ENCODE measurements at regions not wholly inside any gene's neighbourhood (a gene's known extent, or its start where the extent isn't known, plus 50 kb on each side); places are given as distances from the start of the nearest gene placed in this dataset.

GRCh38 chr7:54810401-54810800 lies 51.4 kb upstream of the SEC61G start:
- Histone ChIP-seq H3K4me3 (ENCODE audit: low read length in 2 of 2) (no peak overlapping the region), H3K36me3 (ENCODE audit: control insufficient read depth in 2 of 2, insufficient read depth in 2 of 2, low read length in 1 of 2) (no peaks in the 10 kb centered on the region), H3K27ac (ENCODE audit: low read depth in 1 of 2, low read length in 1 of 2) (no peak overlapping the region), H3K27me3 (ENCODE audit: control insufficient read depth in 2 of 2, insufficient read depth in 1 of 2, low read length in 1 of 2) (no peaks in the 10 kb centered on the region), H3K9me3 (ENCODE audit: control insufficient read depth in 2 of 2, insufficient read depth in 1 of 2, low read length in 1 of 2) (no peaks in the 10 kb centered on the region), H3K4me1 (ENCODE audit: control insufficient read depth in 2 of 2, insufficient read depth in 2 of 2, low read length in 2 of 2) (no peaks in the 10 kb centered on the region)
- no peak for DNase-seq (ENCODE audit: low read depth in 6 of 9, low spot score in 9 of 9)
- 86% methylated on average over 1 of the region's 1 CpG for WGBS

DNA sequence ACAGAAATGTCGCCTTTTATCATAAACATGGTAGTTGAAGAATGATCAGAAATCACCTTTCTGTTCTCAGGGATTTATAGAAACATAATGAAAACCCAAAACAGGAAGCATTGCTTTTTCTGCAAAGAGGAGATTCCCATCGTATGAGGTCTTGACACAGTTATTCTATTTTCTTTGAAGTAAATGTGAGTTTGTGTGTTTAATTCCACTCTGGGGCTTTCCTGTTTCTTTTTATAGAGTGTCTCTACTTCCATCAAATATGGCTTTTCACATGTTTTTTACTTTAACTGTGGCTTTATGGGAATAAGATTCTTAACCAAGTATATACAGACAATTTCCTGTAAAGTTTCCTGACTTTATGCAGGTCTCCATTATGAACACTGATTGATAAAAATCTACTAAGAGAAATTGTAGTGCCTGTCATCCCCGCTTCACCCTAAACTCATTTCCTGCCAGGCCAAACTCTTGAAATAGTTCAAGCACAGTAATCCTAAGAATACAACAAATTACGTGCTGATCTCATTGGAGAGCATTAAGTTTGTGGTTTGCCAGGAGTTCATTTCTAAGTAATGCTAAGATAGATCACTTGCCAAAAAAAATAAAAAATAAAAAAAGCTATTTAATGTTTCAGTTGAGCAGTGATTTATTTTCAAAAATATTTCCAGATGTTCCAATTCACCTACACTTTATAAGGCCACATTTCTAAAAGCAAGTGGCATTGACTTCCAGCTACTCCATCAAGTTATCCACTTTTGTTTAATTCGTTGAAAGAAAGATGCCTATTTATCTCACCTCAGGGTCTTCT lies 52.2 kb upstream of the SEC61G start:
- DNase-seq (ENCODE audit: low read depth in 6 of 9, low spot score in 9 of 9) = no peak
- 41% methylated on average over 5 of the region's 5 CpGs for WGBS
- Histone ChIP-seq H3K4me3 (ENCODE audit: low read length in 2 of 2) (no peak overlapping the region), H3K27me3 (ENCODE audit: control insufficient read depth in 2 of 2, insufficient read depth in 1 of 2, low read length in 1 of 2) (no peaks in the 10 kb centered on the region), H3K27ac (ENCODE audit: low read depth in 1 of 2, low read length in 1 of 2) (no peak overlapping the region), H3K36me3 (ENCODE audit: control insufficient read depth in 2 of 2, insufficient read depth in 2 of 2, low read length in 1 of 2) (no peaks in the 10 kb centered on the region), H3K9me3 (ENCODE audit: control insufficient read depth in 2 of 2, insufficient read depth in 1 of 2, low read length in 1 of 2) (no peaks in the 10 kb centered on the region), H3K4me1 (ENCODE audit: control insufficient read depth in 2 of 2, insufficient read depth in 2 of 2, low read length in 2 of 2) (no peaks in the 10 kb centered on the region)

GRCh38 chr7:54811846-54812254 lies 52.8 kb upstream of the SEC61G start:
- Histone ChIP-seq H3K4me1 (ENCODE audit: control insufficient read depth in 2 of 2, insufficient read depth in 2 of 2, low read length in 2 of 2) (no peaks in the 10 kb centered on the region), H3K36me3 (ENCODE audit: control insufficient read depth in 2 of 2, insufficient read depth in 2 of 2, low read length in 1 of 2) (no peaks in the 10 kb centered on the region), H3K9me3 (ENCODE audit: control insufficient read depth in 2 of 2, insufficient read depth in 1 of 2, low read length in 1 of 2) (no peaks in the 10 kb centered on the region), H3K4me3 (ENCODE audit: low read length in 2 of 2) (no peak overlapping the region), H3K27me3 (ENCODE audit: control insufficient read depth in 2 of 2, insufficient read depth in 1 of 2, low read length in 1 of 2) (no peaks in the 10 kb centered on the region), H3K27ac (ENCODE audit: low read depth in 1 of 2, low read length in 1 of 2) (no peak overlapping the region)
- WGBS = 95% methylated on average over 8 of the region's 8 CpGs
- DNase-seq (ENCODE audit: low read depth in 6 of 9, low spot score in 9 of 9) = no peak

- 95% methylated on average over 4 of the region's 4 CpGs for WGBS
- no peak overlapping the region for H3K27ac ChIP-seq (ENCODE audit: low read depth in 1 of 2, low read length in 1 of 2)
These were observed 53.8 kb upstream of the SEC61G start for GRCh38 chr7:54812756-54813322.

DNA sequence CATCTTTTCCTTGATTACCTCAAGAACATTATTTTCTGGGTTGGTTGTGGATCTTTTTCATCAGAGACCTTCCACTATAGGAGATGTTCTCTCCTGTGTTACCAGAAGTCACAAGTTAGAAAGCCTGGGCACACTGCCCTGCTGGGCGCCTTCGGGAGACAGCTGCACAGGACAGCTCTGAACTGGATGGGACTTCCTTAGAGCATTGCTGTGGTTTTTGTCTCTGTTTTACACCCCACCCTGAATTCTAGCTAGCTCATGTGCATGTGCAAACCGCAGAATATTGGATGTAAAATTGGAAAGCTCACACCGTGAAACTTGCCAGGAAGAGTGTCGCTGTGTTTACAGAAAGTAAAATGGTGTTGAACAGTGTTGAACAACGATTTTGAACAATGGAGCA lies 54.4 kb upstream of the SEC61G start:
- Histone ChIP-seq H3K27ac (ENCODE audit: low read depth in 1 of 2, low read length in 1 of 2) (no peak overlapping the region), H3K27me3 (ENCODE audit: control insufficient read depth in 2 of 2, insufficient read depth in 1 of 2, low read length in 1 of 2) (no peaks in the 10 kb centered on the region), H3K4me3 (ENCODE audit: low read length in 2 of 2) (no peak overlapping the region), H3K36me3 (ENCODE audit: control insufficient read depth in 2 of 2, insufficient read depth in 2 of 2, low read length in 1 of 2) (no peaks in the 10 kb centered on the region), H3K9me3 (ENCODE audit: control insufficient read depth in 2 of 2, insufficient read depth in 1 of 2, low read length in 1 of 2) (no peaks in the 10 kb centered on the region), H3K4me1 (ENCODE audit: control insufficient read depth in 2 of 2, insufficient read depth in 2 of 2, low read length in 2 of 2) (no peaks in the 10 kb centered on the region)
- DNase-seq (ENCODE audit: low read depth in 6 of 9, low spot score in 9 of 9) = no peak
- 61% methylated on average over 6 of the region's 6 CpGs for WGBS

More at GRCh38 chr7:54812756-54813322, 53.8 kb upstream of the SEC61G start:
- Histone ChIP-seq H3K36me3 (ENCODE audit: control insufficient read depth in 2 of 2, insufficient read depth in 2 of 2, low read length in 1 of 2) (no peaks in the 10 kb centered on the region), H3K27me3 (ENCODE audit: control insufficient read depth in 2 of 2, insufficient read depth in 1 of 2, low read length in 1 of 2) (no peaks in the 10 kb centered on the region), H3K4me1 (ENCODE audit: control insufficient read depth in 2 of 2, insufficient read depth in 2 of 2, low read length in 2 of 2) (no peaks in the 10 kb centered on the region), H3K4me3 (ENCODE audit: low read length in 2 of 2) (no peak overlapping the region), H3K9me3 (ENCODE audit: control insufficient read depth in 2 of 2, insufficient read depth in 1 of 2, low read length in 1 of 2) (no peaks in the 10 kb centered on the region)
- DNase-seq (ENCODE audit: low read depth in 6 of 9, low spot score in 9 of 9) = no peak

- 91% methylated on average over 5 of the region's 5 CpGs for WGBS
- H3K27me3 ChIP-seq (ENCODE audit: control insufficient read depth in 2 of 2, insufficient read depth in 1 of 2, low read length in 1 of 2) = no peaks in the 10 kb centered on the region
- no peaks in the 10 kb centered on the region for H3K9me3 ChIP-seq (ENCODE audit: control insufficient read depth in 2 of 2, insufficient read depth in 1 of 2, low read length in 1 of 2)
These were observed 55.4 kb upstream of the SEC61G start for GRCh38 chr7:54814401-54814800.

GRCh38 chr7:54817152-54817551 lies 58.1 kb upstream of the SEC61G start:
- WGBS = 58% methylated on average over 5 of the region's 5 CpGs
- no peak for DNase-seq (ENCODE audit: low read depth in 6 of 9, low spot score in 9 of 9)
- Histone ChIP-seq H3K9me3 (ENCODE audit: control insufficient read depth in 2 of 2, insufficient read depth in 1 of 2, low read length in 1 of 2) (no peaks in the 10 kb centered on the region), H3K27ac (ENCODE audit: low read depth in 1 of 2, low read length in 1 of 2) (no peak overlapping the region), H3K36me3 (ENCODE audit: control insufficient read depth in 2 of 2, insufficient read depth in 2 of 2, low read length in 1 of 2) (no peaks in the 10 kb centered on the region), H3K4me3 (ENCODE audit: low read length in 2 of 2) (no peak overlapping the region), H3K27me3 (ENCODE audit: control insufficient read depth in 2 of 2, insufficient read depth in 1 of 2, low read length in 1 of 2) (no peaks in the 10 kb centered on the region), H3K4me1 (ENCODE audit: control insufficient read depth in 2 of 2, insufficient read depth in 2 of 2, low read length in 2 of 2) (no peaks in the 10 kb centered on the region)

More at GRCh38 chr7:54814401-54814800, 55.4 kb upstream of the SEC61G start:
- H3K4me1 ChIP-seq (ENCODE audit: control insufficient read depth in 2 of 2, insufficient read depth in 2 of 2, low read length in 2 of 2) = no peaks in the 10 kb centered on the region
- H3K4me3 ChIP-seq (ENCODE audit: low read length in 2 of 2) = no peak overlapping the region
- no peaks in the 10 kb centered on the region for H3K36me3 ChIP-seq (ENCODE audit: control insufficient read depth in 2 of 2, insufficient read depth in 2 of 2, low read length in 1 of 2)
- H3K27ac ChIP-seq (ENCODE audit: low read depth in 1 of 2, low read length in 1 of 2) = no peak overlapping the region
- DNase-seq (ENCODE audit: low read depth in 6 of 9, low spot score in 9 of 9) = no peak

GRCh38 chr7:54823776-54824175 lies 64.8 kb upstream of the SEC61G start:
- WGBS = 8% methylated on average over 5 of the region's 5 CpGs
- no peaks in the 10 kb centered on the region for H3K36me3 ChIP-seq (ENCODE audit: control insufficient read depth in 2 of 2, insufficient read depth in 2 of 2, low read length in 1 of 2)
- DNase-seq (ENCODE audit: low read depth in 6 of 9, low spot score in 9 of 9) = peak in 1 of 9 donors; percentile 6
- no peaks in the 10 kb centered on the region for H3K9me3 ChIP-seq (ENCODE audit: control insufficient read depth in 2 of 2, insufficient read depth in 1 of 2, low read length in 1 of 2)
- H3K4me1 ChIP-seq (ENCODE audit: control insufficient read depth in 2 of 2, insufficient read depth in 2 of 2, low read length in 2 of 2) = no peaks in the 10 kb centered on the region
- H3K27ac ChIP-seq (ENCODE audit: low read depth in 1 of 2, low read length in 1 of 2) = no peak overlapping the region
- no peaks in the 10 kb centered on the region for H3K27me3 ChIP-seq (ENCODE audit: control insufficient read depth in 2 of 2, insufficient read depth in 1 of 2, low read length in 1 of 2)
- H3K4me3 ChIP-seq (ENCODE audit: low read length in 2 of 2) = no peak overlapping the region

DNA sequence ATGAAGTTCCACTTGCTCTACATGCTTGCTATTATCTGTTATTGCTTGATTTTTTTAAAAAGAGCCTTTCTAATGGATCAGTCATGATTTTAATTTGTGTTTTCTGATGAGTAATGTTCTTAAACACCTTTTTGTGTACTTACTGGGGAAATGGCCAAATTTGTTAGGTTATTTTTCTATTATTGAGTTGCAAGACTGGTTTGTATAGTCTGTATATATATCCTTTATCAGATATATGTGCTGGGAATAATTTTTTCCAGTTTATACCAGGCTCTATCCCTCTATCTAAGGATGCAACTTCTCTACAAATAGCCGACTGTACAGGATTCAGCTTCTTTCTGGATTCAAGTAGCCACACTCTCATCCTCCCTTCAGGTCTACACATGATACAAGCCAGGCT lies 65.6 kb upstream of the SEC61G start:
- no peaks in the 10 kb centered on the region for H3K27me3 ChIP-seq (ENCODE audit: control insufficient read depth in 2 of 2, insufficient read depth in 1 of 2, low read length in 1 of 2)
- WGBS = 96% methylated on average over 1 of the region's 1 CpG
- H3K36me3 ChIP-seq (ENCODE audit: control insufficient read depth in 2 of 2, insufficient read depth in 2 of 2, low read length in 1 of 2) = no peaks in the 10 kb centered on the region
- no peak overlapping the region for H3K27ac ChIP-seq (ENCODE audit: low read depth in 1 of 2, low read length in 1 of 2)
- H3K4me3 ChIP-seq (ENCODE audit: low read length in 2 of 2) = no peak overlapping the region
- no peak for DNase-seq (ENCODE audit: low read depth in 6 of 9, low spot score in 9 of 9)
- no peaks in the 10 kb centered on the region for H3K9me3 ChIP-seq (ENCODE audit: control insufficient read depth in 2 of 2, insufficient read depth in 1 of 2, low read length in 1 of 2)
- H3K4me1 ChIP-seq (ENCODE audit: control insufficient read depth in 2 of 2, insufficient read depth in 2 of 2, low read length in 2 of 2) = no peaks in the 10 kb centered on the region
